CD14-positive monocyte (primary cell): ENCODE measurements at regions not wholly inside any gene's neighbourhood (a gene's known extent, or its start where the extent isn't known, plus 50 kb on each side); places are given as distances from the start of the nearest gene placed in this dataset.

Experiments
- DNase-seq, 3 donors: peaks; one replicate each; pipeline ENCODE4 v3.0.0-alpha.2; 2011 to 2022
- H2AFZ ChIP-seq: 2 replicates; pipeline ENCODE4 v1.6.0; 2012; ENCODE audit warnings: mild to moderate bottlenecking, low read depth, low read length, inconsistent platforms; ENCODE audit not compliant: insufficient read depth, poor library complexity, severe bottlenecking
- H3K27ac ChIP-seq, 2 donors: 1 replicate in 1 of 2; 2 replicates in 1 of 2; pipeline ENCODE4 v1.5.1; 2012 to 2013; ENCODE audit warnings: low read length in 2 of 2, control low read depth in 1 of 2, inconsistent platforms in 1 of 2, low read depth in 1 of 2, mild to moderate bottlenecking in 1 of 2
- H3K27me3 ChIP-seq, 2 donors: one replicate each; pipeline versions ENCODE4 v1.6.0 to v1.6.1; 2011 to 2013; ENCODE audit warnings: low read length in 2 of 2; ENCODE audit not compliant: control insufficient read depth in 2 of 2, insufficient read depth in 2 of 2
- H3K36me3 ChIP-seq, 2 donors: replicated peaks in 1 of 2; 1 replicate in 1 of 2; 2 replicates in 1 of 2; pipeline versions ENCODE4 v1.5.1 to v1.6.1; 2012 to 2013; ENCODE audit warnings: low read length in 2 of 2, control low read depth in 1 of 2, inconsistent platforms in 1 of 2, mild to moderate bottlenecking in 1 of 2; ENCODE audit not compliant: insufficient read depth in 2 of 2, control insufficient read depth in 1 of 2
- H3K4me1 ChIP-seq, 2 donors: 1 replicate in 1 of 2; 2 replicates in 1 of 2; pipeline versions ENCODE4 v1.5.1 to v1.6.1; 2012 to 2013; ENCODE audit warnings: low read length in 2 of 2, control low read depth in 1 of 2, inconsistent platforms in 1 of 2, mild to moderate bottlenecking in 1 of 2, moderate library complexity in 1 of 2; ENCODE audit not compliant: insufficient read depth in 2 of 2, control insufficient read depth in 1 of 2
- H3K4me2 ChIP-seq: replicated peaks from 2 replicates; pipeline ENCODE3; 2012; ENCODE audit warnings: low read length, moderate library complexity, mild to moderate bottlenecking; ENCODE audit not compliant: poor library complexity, severe bottlenecking; ENCODE audit errors: extremely low read depth
- H3K4me3 ChIP-seq, 3 experiments: fragments of 200-600 bp in 1 of 3; sonication (generic) in 1 of 3; replicated peaks in 1 of 3; 1 replicate in 2 of 3; 2 replicates in 1 of 3; pipeline ENCODE4 v1.5.1; 2011 to 2013; ENCODE audit warnings: low read length in 3 of 3, mild to moderate bottlenecking in 3 of 3, control low read depth in 2 of 3, low read depth in 2 of 3, inconsistent platforms in 1 of 3, moderate library complexity in 1 of 3
- H3K79me2 ChIP-seq: 2 replicates; pipeline ENCODE4 v1.6.0; 2012; ENCODE audit warnings: mild to moderate bottlenecking, control low read depth, inconsistent platforms, low read length, moderate library complexity; ENCODE audit not compliant: insufficient read depth
- H3K9ac ChIP-seq: 2 replicates; pipeline ENCODE4 v1.6.0; 2017; ENCODE audit warnings: low read length, mild to moderate bottlenecking; ENCODE audit not compliant: insufficient read depth, poor library complexity, severe bottlenecking
- H3K9me3 ChIP-seq, 2 donors: replicated peaks in 1 of 2; 1 replicate in 1 of 2; 2 replicates in 1 of 2; pipeline versions ENCODE4 v1.5.1 to v1.6.1; 2012 to 2013; ENCODE audit warnings: low read length in 2 of 2, control low read depth in 1 of 2; ENCODE audit not compliant: control insufficient read depth in 1 of 2, insufficient read depth in 1 of 2
- H4K20me1 ChIP-seq: 2 replicates; pipeline ENCODE4 v1.6.0; 2012; ENCODE audit warnings: mild to moderate bottlenecking, low read length, control low read depth, moderate library complexity; ENCODE audit not compliant: insufficient read depth
- H3K27ac Mint-ChIP-seq, 7 donors: one replicate each; pipeline ENCODE4 v1.8.0; 2020; ENCODE audit warnings: mild to moderate bottlenecking in 7 of 7, mixed read lengths in 7 of 7, moderate library complexity in 6 of 7, inconsistent platforms in 2 of 7
- H3K27me3 Mint-ChIP-seq, 3 donors: one replicate each; pipeline ENCODE4 v1.8.0; 2021 to 2022; ENCODE audit warnings: low read depth in 3 of 3, mild to moderate bottlenecking in 3 of 3, mixed read lengths in 3 of 3, moderate library complexity in 3 of 3, inconsistent platforms in 1 of 3
- H3K36me3 Mint-ChIP-seq, 2 donors: one replicate each; pipeline ENCODE4 v1.8.0; 2020; ENCODE audit warnings: mixed read lengths in 2 of 2, inconsistent platforms in 1 of 2, mild to moderate bottlenecking in 1 of 2
- H3K4me1 Mint-ChIP-seq: one replicate; pipeline ENCODE4 v1.8.0; 2020; ENCODE audit warnings: mild to moderate bottlenecking, mixed read lengths
- H3K4me3 Mint-ChIP-seq, 2 donors: one replicate each; pipeline ENCODE4 v1.8.0; 2020; ENCODE audit warnings: mild to moderate bottlenecking in 2 of 2, mixed read lengths in 2 of 2, moderate library complexity in 1 of 2
- H3K9me3 Mint-ChIP-seq, 7 donors: one replicate each; pipeline ENCODE4 v1.8.0; 2020 to 2022; ENCODE audit warnings: mixed read lengths in 7 of 7, mild to moderate bottlenecking in 6 of 7, moderate library complexity in 6 of 7, inconsistent platforms in 2 of 7
- CTCF ChIP-seq: fragments of 200-600 bp; IDR thresholded peaks from one replicate; pipeline ENCODE4 v1.8.0; 2022; ENCODE audit warnings: antibody characterized with exemption, mild to moderate bottlenecking
- WGBS: methylation state at CpG from one replicate; pipeline ENCODE4 v1.1.5; 2013; ENCODE audit warnings: missing lambda C conversion rate; ENCODE audit not compliant: insufficient coverage; 5-methylcytosine and 5-hydroxymethylcytosine counted together
- intact Hi-C, 2 donors: fragments of 100-400 bp; cut with micrococcal nuclease; formaldehyde crosslinking; loops; one replicate each; pipeline versions ENCODE4 v1.15.0 to v1.15.1; 2023

GRCh38 chr17:77579131-77579530 is 379.4 kb upstream of the TNRC6C start:
- peak overlapping the region; percentile 74 to 91 (median 84) for H3K27ac Mint-ChIP-seq
- DNase-seq, result no peak
- Histone ChIP-seq H3K4me3 (peak overlapping the region in 1 of 3 experiments; percentile 44), H3K36me3 (no peaks in the 10 kb centered on the region), H3K27ac (peak overlapping the region; percentile 44 to 68), H3K79me2 (no peaks in the 10 kb centered on the region), H4K20me1 (no peaks in the 10 kb centered on the region), H3K27me3 (no peaks in the 10 kb centered on the region), H3K9ac (no peak overlapping the region), H2AFZ (no peak overlapping the region), H3K4me1 (peaks cover 22 to 25% of the 10 kb centered on the region in 2 donors), H3K9me3 (no peaks in the 10 kb centered on the region), H3K4me2 (peak overlapping the region; percentile 52)
- intact Hi-C loops, result no loop called here
- peaks cover 28% of the 10 kb centered on the region for H3K4me1 Mint-ChIP-seq
- no peak for TF ChIP-seq CTCF
- no peaks in the 10 kb centered on the region for H3K36me3 Mint-ChIP-seq
- WGBS, result 95% methylated on average over 9 of the region's 9 CpGs
- H3K27me3 Mint-ChIP-seq, result peaks cover 3 to 4% (median 4%) of the 10 kb centered on the region in 3 donors
- H3K9me3 Mint-ChIP-seq, result no peaks in the 10 kb centered on the region
- peak overlapping the region; percentile 20 to 76 for H3K4me3 Mint-ChIP-seq

GRCh38 chr17:77579682-77580081 is 378.8 kb upstream of the TNRC6C start:
- Histone ChIP-seq H3K27me3 (no peaks in the 10 kb centered on the region), H2AFZ (no peak overlapping the region), H3K4me2 (peak overlapping the region; percentile 52), H3K4me3 (peak overlapping the region in 1 of 3 experiments; percentile 44), H3K4me1 (peaks cover 21 to 24% of the 10 kb centered on the region in 2 donors), H3K9me3 (no peaks in the 10 kb centered on the region), H3K36me3 (no peaks in the 10 kb centered on the region), H3K27ac (peak overlapping the region; percentile 44 to 68), H3K79me2 (no peaks in the 10 kb centered on the region), H4K20me1 (no peaks in the 10 kb centered on the region), H3K9ac (no peak overlapping the region)
- H3K27ac Mint-ChIP-seq, result peak overlapping the region; percentile 74 to 91 (median 84)
- peaks cover 23% of the 10 kb centered on the region for H3K4me1 Mint-ChIP-seq
- H3K4me3 Mint-ChIP-seq, result peak overlapping the region; percentile 20 to 76
- 0% methylated on average over 6 of the region's 6 CpGs for WGBS
- TF ChIP-seq CTCF, result no peak
- no peaks in the 10 kb centered on the region for H3K36me3 Mint-ChIP-seq
- intact Hi-C loops, result no loop called here
- no peaks in the 10 kb centered on the region for H3K9me3 Mint-ChIP-seq
- peak; percentile 81 to 92 (median 87) for DNase-seq
- H3K27me3 Mint-ChIP-seq, result peaks cover 3 to 4% (median 4%) of the 10 kb centered on the region in 3 donors
